HFFc6 (cell line): ENCODE measurements at regions not wholly inside any gene's neighbourhood (a gene's known extent, or its start where the extent isn't known, plus 50 kb on each side); places are given as distances from the start of the nearest gene placed in this dataset.

Experiments
- DNase-seq: peaks from one replicate; pipeline ENCODE4 v3.0.0-alpha.2; 2018
- H3K27ac Mint-ChIP-seq: 2 replicates; pipeline ENCODE4 v1.8.0; 2020; ENCODE audit warnings: mild to moderate bottlenecking, mixed read lengths
- H3K27me3 Mint-ChIP-seq: 2 replicates; pipeline ENCODE4 v1.8.0; 2021; ENCODE audit warnings: mild to moderate bottlenecking, moderate library complexity, mixed read lengths; ENCODE audit not compliant: insufficient read depth
- H3K36me3 Mint-ChIP-seq: 2 replicates; pipeline ENCODE4 v1.8.0; 2021; ENCODE audit warnings: low read depth, mixed read lengths
- H3K4me1 Mint-ChIP-seq: 2 replicates; pipeline ENCODE4 v1.8.0; 2020; ENCODE audit warnings: low read depth, mixed read lengths
- H3K4me3 Mint-ChIP-seq: 2 replicates; pipeline ENCODE4 v1.8.0; 2020; ENCODE audit warnings: mild to moderate bottlenecking, moderate library complexity, mixed read lengths
- H3K9me3 Mint-ChIP-seq: 2 replicates; pipeline ENCODE4 v1.8.0; 2020; ENCODE audit warnings: mild to moderate bottlenecking, mixed read lengths
- CTCF ChIP-seq: fragments of 200-600 bp; sonication (generic); IDR thresholded peaks from 2 replicates; pipeline ENCODE4 v1.5.0; 2021; ENCODE audit warnings: antibody characterized with exemption, mild to moderate bottlenecking

- Mint-ChIP-seq H3K27me3 (peaks cover 6% of the 10 kb centered on the region), H3K36me3 (no peaks in the 10 kb centered on the region), H3K9me3 (peaks cover 12% of the 10 kb centered on the region), H3K27ac (no peak overlapping the region), H3K4me1 (no peaks in the 10 kb centered on the region), H3K4me3 (no peak overlapping the region)
- no peak for TF ChIP-seq CTCF
- no peak for DNase-seq
Observed at GRCh38 chr16:82499302-82499701, 127.5 kb upstream of the CDH13 start.

GRCh38 chr16:82497139-82497538 is 129.6 kb upstream of the CDH13 start:
- H3K27me3 Mint-ChIP-seq, result peaks cover 7% of the 10 kb centered on the region
- H3K36me3 Mint-ChIP-seq, result no peaks in the 10 kb centered on the region
- no peak overlapping the region for H3K27ac Mint-ChIP-seq
- DNase-seq, result no peak
- H3K9me3 Mint-ChIP-seq, result peaks cover 7% of the 10 kb centered on the region
- no peak for TF ChIP-seq CTCF
- H3K4me3 Mint-ChIP-seq, result no peak overlapping the region
- no peaks in the 10 kb centered on the region for H3K4me1 Mint-ChIP-seq

DNA sequence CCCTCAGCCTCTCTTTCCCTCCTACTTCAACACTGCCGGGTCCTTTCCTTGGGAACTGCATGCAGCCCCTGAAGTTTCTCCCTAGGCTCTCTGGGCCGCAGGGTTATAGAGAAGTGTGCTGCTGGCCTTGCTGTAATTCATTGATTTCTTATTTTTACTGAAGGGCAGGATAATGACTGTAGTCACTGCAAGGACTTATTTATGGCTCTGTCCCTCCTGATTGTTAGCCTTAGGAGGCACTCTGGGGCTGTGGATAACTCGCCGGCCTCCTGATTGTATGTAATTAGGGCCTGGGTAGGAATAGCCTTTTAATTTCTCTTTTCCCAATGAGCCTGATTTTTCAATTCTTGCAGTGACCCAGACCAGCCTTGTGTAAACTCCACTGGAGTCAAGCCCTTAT is 138.3 kb upstream of the CDH13 start:
- no peaks in the 10 kb centered on the region for H3K4me1 Mint-ChIP-seq
- H3K36me3 Mint-ChIP-seq, result no peaks in the 10 kb centered on the region
- H3K27ac Mint-ChIP-seq, result no peak overlapping the region
- peaks cover 3% of the 10 kb centered on the region; the same call in 1 of the 2 replicates for H3K27me3 Mint-ChIP-seq
- DNase-seq, result no peak
- TF ChIP-seq CTCF, result no peak
- H3K9me3 Mint-ChIP-seq, result peaks cover 18% of the 10 kb centered on the region
- no peak overlapping the region for H3K4me3 Mint-ChIP-seq

- DNase-seq, result no peak
Observed at GRCh38 chr16:82481455-82481854, 145.3 kb upstream of the CDH13 start.

DNA sequence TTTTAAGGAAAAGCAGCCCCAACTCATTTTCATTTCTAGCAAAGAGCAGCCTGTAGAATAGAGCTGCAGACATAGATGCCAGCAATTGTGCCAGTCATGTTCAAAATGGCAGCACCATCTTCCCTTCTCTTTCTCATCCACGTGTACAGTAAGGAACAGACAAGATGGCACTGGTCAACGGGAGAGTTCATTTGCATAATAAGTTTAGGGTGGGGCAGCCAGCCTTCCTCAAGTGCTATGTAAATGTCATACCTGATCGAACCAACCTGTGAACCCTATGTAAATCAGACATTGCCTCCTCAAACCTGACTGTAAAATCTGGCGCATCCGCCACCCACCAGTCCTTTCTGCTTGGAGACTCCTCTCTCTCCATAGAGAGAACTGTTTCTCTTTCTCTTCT is 150.0 kb upstream of the CDH13 start:
- peaks cover 33% of the 10 kb centered on the region for H3K9me3 Mint-ChIP-seq
- H3K4me3 Mint-ChIP-seq, result no peak overlapping the region
- TF ChIP-seq CTCF, result no peak
- no peaks in the 10 kb centered on the region for H3K36me3 Mint-ChIP-seq
- H3K4me1 Mint-ChIP-seq, result no peaks in the 10 kb centered on the region
- no peak overlapping the region for H3K27ac Mint-ChIP-seq
- DNase-seq, result no peak
- no peaks in the 10 kb centered on the region; the same call in 1 of the 2 replicates for H3K27me3 Mint-ChIP-seq

More at GRCh38 chr16:82481455-82481854, 145.3 kb upstream of the CDH13 start:
- Mint-ChIP-seq H3K4me1 (no peaks in the 10 kb centered on the region), H3K9me3 (peaks cover 10% of the 10 kb centered on the region), H3K36me3 (no peaks in the 10 kb centered on the region), H3K27me3 (peaks cover 3% of the 10 kb centered on the region; the same call in 1 of the 2 replicates), H3K27ac (no peak overlapping the region), H3K4me3 (no peak overlapping the region)
- no peak for TF ChIP-seq CTCF

GRCh38 chr16:82470620-82471152 is 156.1 kb upstream of the CDH13 start:
- H3K4me1 Mint-ChIP-seq, result no peaks in the 10 kb centered on the region
- H3K27me3 Mint-ChIP-seq, result peaks cover 3% of the 10 kb centered on the region; the same call in 1 of the 2 replicates
- TF ChIP-seq CTCF, result no peak

More at GRCh38 chr16:82470620-82471152, 156.1 kb upstream of the CDH13 start:
- no peak overlapping the region for H3K4me3 Mint-ChIP-seq
- H3K36me3 Mint-ChIP-seq, result no peaks in the 10 kb centered on the region
- no peak for DNase-seq
- no peak overlapping the region for H3K27ac Mint-ChIP-seq
- peaks cover 26% of the 10 kb centered on the region for H3K9me3 Mint-ChIP-seq
